GM12873 (cell line): ENCODE measurements at regions not wholly inside any gene's neighbourhood (a gene's known extent, or its start where the extent isn't known, plus 50 kb on each side); places are given as distances from the start of the nearest gene placed in this dataset.

ENCODE experiments used
- TF ChIP-seq, protein P1 (sequence below): IDR thresholded peaks from 2 replicates; pipeline ENCODE4 v1.5.1; 2012; ENCODE audit warnings: low read depth, mild to moderate bottlenecking, moderate library complexity, low read length, control low read depth; ENCODE audit not compliant: insufficient read depth; ENCODE audit errors: missing control alignments

DNA sequence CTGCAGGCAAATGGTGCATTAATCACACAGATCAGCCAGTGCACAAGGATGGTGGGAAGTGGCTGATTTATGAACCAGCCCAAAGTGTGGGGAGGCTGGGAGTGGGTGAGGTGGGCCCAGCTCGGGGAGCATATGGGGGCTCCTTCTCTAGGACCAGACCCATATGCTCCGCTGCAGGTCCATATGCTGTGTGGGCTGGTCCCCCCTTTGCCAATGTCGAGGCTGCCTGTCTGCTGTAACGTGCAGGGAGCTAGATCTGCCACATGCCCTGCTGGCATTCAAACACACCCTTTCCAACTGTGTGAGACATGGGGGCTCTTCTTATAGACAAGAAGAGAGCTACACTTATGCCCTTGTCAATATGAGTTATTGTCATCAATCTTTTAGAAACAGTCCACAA is 566.3 kb downstream of the DHX35 start:
- TF ChIP-seq, protein P1, sequence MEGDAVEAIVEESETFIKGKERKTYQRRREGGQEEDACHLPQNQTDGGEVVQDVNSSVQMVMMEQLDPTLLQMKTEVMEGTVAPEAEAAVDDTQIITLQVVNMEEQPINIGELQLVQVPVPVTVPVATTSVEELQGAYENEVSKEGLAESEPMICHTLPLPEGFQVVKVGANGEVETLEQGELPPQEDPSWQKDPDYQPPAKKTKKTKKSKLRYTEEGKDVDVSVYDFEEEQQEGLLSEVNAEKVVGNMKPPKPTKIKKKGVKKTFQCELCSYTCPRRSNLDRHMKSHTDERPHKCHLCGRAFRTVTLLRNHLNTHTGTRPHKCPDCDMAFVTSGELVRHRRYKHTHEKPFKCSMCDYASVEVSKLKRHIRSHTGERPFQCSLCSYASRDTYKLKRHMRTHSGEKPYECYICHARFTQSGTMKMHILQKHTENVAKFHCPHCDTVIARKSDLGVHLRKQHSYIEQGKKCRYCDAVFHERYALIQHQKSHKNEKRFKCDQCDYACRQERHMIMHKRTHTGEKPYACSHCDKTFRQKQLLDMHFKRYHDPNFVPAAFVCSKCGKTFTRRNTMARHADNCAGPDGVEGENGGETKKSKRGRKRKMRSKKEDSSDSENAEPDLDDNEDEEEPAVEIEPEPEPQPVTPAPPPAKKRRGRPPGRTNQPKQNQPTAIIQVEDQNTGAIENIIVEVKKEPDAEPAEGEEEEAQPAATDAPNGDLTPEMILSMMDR = no peak

DNA sequence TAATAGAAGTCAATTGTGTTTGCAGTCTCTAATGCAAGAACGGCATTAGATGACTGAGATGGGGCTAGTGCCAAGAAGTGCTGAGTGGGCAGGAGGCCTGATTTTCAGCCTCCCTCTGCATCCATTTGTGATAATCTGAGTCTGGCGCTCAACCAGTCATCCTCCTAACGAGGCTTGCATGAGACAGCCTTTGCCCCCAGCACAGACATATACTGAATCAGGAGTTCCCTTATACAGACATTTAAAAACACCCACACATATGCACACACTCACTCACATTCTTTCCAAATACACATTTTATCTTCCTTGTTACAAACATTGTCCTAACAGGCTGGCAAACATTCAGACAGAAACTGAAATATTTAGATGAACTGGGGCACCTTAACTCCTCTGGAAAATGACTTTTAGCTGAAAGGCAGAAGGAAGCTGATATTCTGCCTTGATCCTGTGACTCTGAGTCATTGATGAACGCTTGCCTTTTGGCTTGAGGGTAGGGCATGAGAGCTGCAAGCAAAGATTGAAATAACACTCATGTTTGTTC is 562.3 kb downstream of the DHX35 start:
- TF ChIP-seq, protein P1 = no peak

DNA sequence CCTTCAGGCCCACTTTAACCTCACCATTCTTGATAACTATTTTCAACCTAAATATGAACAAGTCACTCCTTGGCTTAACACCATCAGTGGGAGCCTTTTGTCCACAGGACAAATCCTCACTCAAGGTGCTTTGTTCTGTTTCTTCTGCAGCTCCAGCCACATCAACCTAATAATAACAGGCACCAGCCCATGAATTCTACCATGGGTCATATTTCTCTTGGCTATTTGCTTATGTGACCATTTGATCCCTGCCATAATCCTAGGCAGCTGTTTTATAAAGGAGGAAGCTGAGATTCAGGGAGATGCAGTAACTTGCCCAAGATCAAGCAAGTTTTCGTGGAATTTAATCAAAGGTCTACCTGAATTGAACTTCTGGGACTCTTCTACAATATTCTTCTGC is 561.3 kb downstream of the DHX35 start:
- TF ChIP-seq, protein P1 = no peak

DNA sequence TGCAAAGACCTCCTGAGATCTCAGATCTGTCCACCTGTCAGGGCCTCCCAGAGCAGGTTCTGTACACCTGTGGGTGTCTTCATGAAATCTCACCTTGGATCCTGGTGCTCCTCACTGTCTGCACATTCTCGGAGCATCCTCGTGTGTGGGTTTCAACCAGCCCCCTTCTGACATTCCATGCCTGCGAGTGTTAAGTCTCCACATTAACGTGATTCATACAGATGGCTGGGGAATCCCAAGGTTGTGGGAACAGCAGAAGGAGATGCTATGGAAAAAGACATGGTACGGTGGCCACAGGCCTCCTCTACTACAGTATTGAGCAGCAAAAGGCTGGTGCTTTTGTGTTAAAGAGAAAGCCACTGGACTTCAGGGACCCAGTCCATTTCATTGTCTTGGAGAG is 556.5 kb downstream of the DHX35 start:
- TF ChIP-seq, protein P1 = no peak

DNA sequence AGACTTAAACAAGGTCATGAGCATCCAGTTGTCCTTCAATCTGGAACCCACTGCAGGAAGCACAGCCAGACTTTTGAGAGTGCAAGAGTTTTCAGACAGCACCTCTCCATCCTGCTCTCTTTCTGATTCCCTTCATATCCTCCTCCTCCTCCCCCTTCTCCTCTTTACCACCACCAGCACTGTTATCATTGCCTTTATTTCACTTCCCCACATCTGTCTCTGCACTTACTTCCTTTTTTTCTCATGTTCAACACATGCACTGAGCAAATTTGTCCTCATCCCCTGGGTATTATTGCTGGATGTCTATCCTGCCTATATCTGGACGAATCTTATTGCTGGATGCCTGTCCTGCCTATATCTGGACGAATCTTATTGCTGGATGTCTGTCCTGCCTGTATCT is 554.8 kb downstream of the DHX35 start:
- TF ChIP-seq, protein P1 = no peak

DNA sequence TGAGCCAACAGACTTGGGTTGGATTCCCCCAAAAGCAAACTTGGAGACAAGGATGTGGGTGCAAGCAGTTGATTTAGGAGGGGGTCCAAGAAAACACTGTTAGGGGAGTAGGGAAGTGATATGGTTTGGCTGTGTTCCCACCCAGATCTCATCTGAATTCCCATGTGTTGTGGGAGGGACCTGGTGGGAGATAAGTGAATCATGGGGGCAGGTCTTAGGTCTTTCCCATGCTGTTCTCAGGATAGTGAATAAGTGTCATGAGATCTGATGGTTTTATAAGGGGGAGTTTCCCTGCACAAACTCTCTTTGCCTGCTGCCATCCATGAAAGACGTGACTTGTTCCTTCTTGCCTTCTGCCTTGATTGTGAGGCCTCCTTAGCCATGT is 542.6 kb downstream of the DHX35 start:
- TF ChIP-seq, protein P1 = no peak

DNA sequence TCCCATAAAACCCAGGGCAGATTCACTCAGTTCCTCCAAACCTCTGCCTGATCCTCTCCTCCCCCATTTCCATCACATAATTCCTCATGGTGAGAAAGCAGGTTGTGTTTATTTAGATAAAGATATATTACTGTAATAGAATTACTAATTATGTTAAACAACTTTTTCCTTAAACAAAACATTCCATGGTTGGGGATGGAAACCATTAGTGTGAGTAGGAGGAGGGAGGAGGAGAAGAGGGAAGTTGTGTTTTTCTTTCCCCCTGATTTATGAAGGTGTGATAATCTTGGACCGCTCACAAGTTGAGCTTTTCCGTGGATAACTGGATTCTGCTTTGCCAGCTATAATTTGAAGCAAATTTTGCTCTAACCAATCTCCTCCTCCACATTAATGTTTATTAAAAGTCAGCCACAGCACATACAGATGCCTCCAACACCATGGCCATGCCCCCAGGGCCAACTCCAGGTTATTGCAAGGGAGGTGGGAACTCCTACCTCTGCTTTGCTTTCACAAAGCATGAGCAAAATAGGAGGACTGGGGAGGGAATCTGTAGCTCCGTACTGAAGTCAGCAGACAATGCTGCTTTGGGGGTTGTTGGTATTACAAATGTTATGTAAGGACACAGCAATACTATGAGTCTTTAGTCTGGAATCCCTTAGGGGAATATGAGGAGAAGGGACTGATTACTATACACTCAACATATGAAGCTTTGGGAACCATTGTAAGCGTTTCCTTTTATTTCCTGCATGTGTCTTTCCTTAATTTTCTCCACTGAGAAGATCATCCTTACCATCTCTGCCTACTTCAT is 542.0 kb downstream of the DHX35 start:
- TF ChIP-seq, protein P1 = no peak
